Right cardiac atrium (tissue), 5 donors: ENCODE measurements at regions not wholly inside any gene's neighbourhood (a gene's known extent, or its start where the extent isn't known, plus 50 kb on each side); places are given as distances from the start of the nearest gene placed in this dataset.
A peak's percentile ranks its signal among the peaks of the same experiment; 100 is the strongest.

Experiments used
- ATAC-seq, 2 donors: fragments of 200-7000 bp; cut with Tn5 transposase; one replicate each; pipeline versions ENCODE4 v1.8.0 to v1.9.1; 2020; ENCODE audit warnings: moderate library complexity in 2 of 2, mild to moderate bottlenecking in 1 of 2
- DNase-seq, 3 donors: peaks; one replicate each; pipeline ENCODE4 v3.0.0-alpha.2; 2020
- H3K27ac ChIP-seq: one replicate; pipeline ENCODE4 v1.5.1; 2013; ENCODE audit warnings: mild to moderate bottlenecking, low read length, control low read depth, moderate library complexity
- H3K27me3 ChIP-seq: one replicate; pipeline ENCODE4 v1.6.1; 2013; ENCODE audit not compliant: control insufficient read depth, insufficient read depth
- H3K4me1 ChIP-seq: one replicate; pipeline ENCODE4 v1.6.1; 2013; ENCODE audit warnings: low read length; ENCODE audit not compliant: control insufficient read depth, insufficient read depth
- H3K4me3 ChIP-seq: one replicate; pipeline ENCODE4 v1.5.1; 2013; ENCODE audit warnings: low read length, control low read depth
- H3K9me3 ChIP-seq: one replicate; pipeline ENCODE4 v1.6.1; 2013; ENCODE audit warnings: low read length; ENCODE audit not compliant: control insufficient read depth
- WGBS: extraction: QIAGEN DNeasy Blood & Tissue Kit; methylation state at CpG from one replicate; pipeline ENCODE4 v1.1.7; 2013; 5-methylcytosine and 5-hydroxymethylcytosine counted together
- intact Hi-C, 4 donors: fragments of 100-400 bp; cut with DNase I; formaldehyde crosslinking; loops; one replicate each; pipeline versions ENCODE4 v1.11.0 to v1.14.0; 2022 to 2023
- donor health status: healthy with polysubstance abuse.
- donor health status: DM: no; HTN: yes; CAD: no.
- donor health status: DM: no; HTN: no; CAD: no.
- donor health status: DM: no; HTN: yes; CAD: no; lungs with severe emphysema.
- donor health status: DM: yes; HTN: yes; CAD: no.

- no peak for ATAC-seq
- 84% methylated on average over 21 of the region's 21 CpGs for WGBS
- Histone ChIP-seq H3K27ac (no peak overlapping the region), H3K27me3 (no peaks in the 10 kb centered on the region), H3K9me3 (no peaks in the 10 kb centered on the region), H3K4me3 (no peak overlapping the region), H3K4me1 (no peaks in the 10 kb centered on the region)
- intact Hi-C loops = no loop called here
- no peak for DNase-seq
Measured at GRCh38 chr1:5601516-5601915, 390.7 kb downstream of the NPHP4 start.

GRCh38 chr1:5599541-5599940, 392.7 kb downstream of the NPHP4 start:
- H3K9me3 ChIP-seq = no peaks in the 10 kb centered on the region
- no peak for DNase-seq
- ATAC-seq = no peak
- no peak overlapping the region for H3K4me3 ChIP-seq
- H3K27ac ChIP-seq = no peak overlapping the region
- no peaks in the 10 kb centered on the region for H3K4me1 ChIP-seq
- H3K27me3 ChIP-seq = no peaks in the 10 kb centered on the region
- intact Hi-C loops = no loop called here
- 66% methylated on average over 6 of the region's 6 CpGs for WGBS

- no peak overlapping the region for H3K27ac ChIP-seq
- no peak overlapping the region for H3K4me3 ChIP-seq
- 66% methylated on average over 10 of the region's 10 CpGs for WGBS
- DNase-seq = no peak
- H3K27me3 ChIP-seq = no peaks in the 10 kb centered on the region
- H3K4me1 ChIP-seq = no peaks in the 10 kb centered on the region
- intact Hi-C loops = no loop called here
- no peak for ATAC-seq
- H3K9me3 ChIP-seq = no peaks in the 10 kb centered on the region
Measured at GRCh38 chr1:5598824-5599395, 393.3 kb downstream of the NPHP4 start.

DNA sequence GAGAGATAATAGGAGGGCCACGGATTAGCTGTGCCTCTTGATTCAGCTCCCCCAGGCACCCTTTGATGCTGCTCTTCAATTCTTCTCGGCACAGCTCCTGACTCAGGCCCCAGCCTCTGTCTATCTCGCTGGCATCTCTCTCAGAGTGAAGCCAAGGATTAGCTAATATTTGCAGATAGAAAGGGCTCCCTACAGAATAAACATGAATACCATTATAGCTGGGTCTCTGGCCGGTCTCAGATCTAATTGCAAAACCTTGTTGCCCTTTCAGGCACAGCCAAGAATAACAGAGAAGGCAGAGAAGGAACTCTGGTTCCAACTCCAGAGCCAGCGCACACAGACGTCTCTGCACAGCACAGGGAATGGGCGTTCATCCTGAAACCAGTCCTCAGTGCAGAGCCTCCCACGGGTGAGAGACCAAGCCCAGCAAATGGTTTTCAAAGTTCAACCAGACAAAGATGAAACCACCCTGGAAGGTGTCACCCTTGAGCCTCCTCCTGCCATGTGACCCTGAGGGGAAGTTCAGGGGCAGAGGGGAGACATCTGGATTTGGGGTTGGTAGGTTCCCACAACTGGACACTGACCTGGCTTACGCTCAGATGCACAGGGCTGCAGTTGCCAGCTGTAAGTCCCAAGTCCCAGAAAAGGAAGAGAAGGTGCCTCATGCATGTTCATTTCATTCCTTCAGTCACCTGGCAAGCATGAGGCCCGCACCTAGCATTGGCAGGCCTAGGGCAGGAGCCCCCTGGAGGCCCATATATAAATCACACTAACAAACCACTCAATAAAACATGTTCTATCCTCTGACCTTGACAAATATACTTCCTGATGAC, 394.0 kb downstream of the NPHP4 start:
- DNase-seq = peak in 1 of 3 donors; percentile 75
- H3K27ac ChIP-seq = no peak overlapping the region

GRCh38 chr1:5597171-5597850, 394.9 kb downstream of the NPHP4 start:
- no peak overlapping the region for H3K27ac ChIP-seq
- no peak overlapping the region for H3K4me3 ChIP-seq
- 64% methylated on average over 13 of the region's 13 CpGs for WGBS
- intact Hi-C loops = no loop called here
- no peaks in the 10 kb centered on the region for H3K4me1 ChIP-seq
- ATAC-seq (no peak), DNase-seq (no peak)
- H3K27me3 ChIP-seq = no peaks in the 10 kb centered on the region
- H3K9me3 ChIP-seq = no peaks in the 10 kb centered on the region

More for the DNA sequence above, 394.0 kb downstream of the NPHP4 start:
- 40% methylated on average over 10 of the region's 10 CpGs for WGBS
- Histone ChIP-seq H3K4me3 (no peak overlapping the region), H3K27me3 (no peaks in the 10 kb centered on the region), H3K4me1 (no peaks in the 10 kb centered on the region), H3K9me3 (no peaks in the 10 kb centered on the region)
- intact Hi-C loops = no loop called here
- peak; percentile 70 to 94 for ATAC-seq

- Histone ChIP-seq H3K4me3 (no peak overlapping the region), H3K27me3 (no peaks in the 10 kb centered on the region), H3K27ac (no peak overlapping the region), H3K4me1 (no peaks in the 10 kb centered on the region), H3K9me3 (no peaks in the 10 kb centered on the region)
- intact Hi-C loops = no loop called here
- DNase-seq (no peak), ATAC-seq (no peak)
- WGBS = 75% methylated on average over 8 of the region's 8 CpGs
Measured at GRCh38 chr1:5596651-5597050, 395.6 kb downstream of the NPHP4 start.

- no peak overlapping the region for H3K4me3 ChIP-seq
- DNase-seq (no peak), ATAC-seq (no peak)
- H3K27me3 ChIP-seq = no peaks in the 10 kb centered on the region
- H3K27ac ChIP-seq = no peak overlapping the region
- intact Hi-C loops = no loop called here
- H3K4me1 ChIP-seq = no peaks in the 10 kb centered on the region
- H3K9me3 ChIP-seq = no peaks in the 10 kb centered on the region
- 80% methylated on average over 17 of the region's 17 CpGs for WGBS
Measured at GRCh38 chr1:5595531-5596170, 396.6 kb downstream of the NPHP4 start.

DNA sequence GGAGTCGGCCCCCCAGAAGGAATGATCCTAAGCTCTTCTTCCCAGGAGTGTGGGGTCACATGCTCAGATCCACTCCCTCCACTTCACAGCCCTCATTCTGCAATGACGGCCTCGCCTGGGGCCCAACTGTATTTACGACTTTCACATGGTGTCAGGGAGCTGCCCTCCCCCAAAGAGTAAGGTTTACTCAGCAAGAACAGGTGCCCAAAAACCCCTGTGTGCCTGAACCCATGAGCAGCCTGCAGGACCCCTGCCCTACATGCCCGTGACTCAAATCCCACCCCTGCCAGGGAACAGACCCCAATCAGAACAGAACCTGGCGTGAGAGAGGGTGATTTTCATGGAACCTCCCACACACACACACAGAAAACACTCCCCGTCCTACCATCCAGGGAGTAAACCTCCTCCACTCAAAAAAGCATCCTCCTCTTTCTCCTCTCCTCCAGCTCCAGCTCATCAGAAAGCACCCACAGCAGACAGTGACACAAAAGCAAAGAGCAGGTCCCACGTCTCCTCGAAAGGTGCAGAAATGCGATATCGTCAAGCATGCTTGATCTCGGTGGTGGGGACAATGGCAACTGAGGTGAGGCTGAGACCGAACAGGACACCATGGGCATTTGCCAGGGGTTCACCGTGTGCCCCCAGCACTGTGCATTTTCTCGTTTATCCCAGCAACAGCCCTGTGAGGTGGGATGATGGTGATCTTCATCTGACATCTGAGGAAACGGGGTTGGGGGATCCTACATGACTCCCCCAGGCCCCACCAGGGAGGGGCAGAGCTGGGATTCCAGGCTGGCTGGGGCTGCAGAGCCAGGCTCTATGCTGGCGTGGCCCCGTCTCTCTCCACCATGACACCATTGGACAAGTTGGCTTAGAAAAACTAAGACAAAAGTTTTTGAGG, 397.9 kb downstream of the NPHP4 start:
- no peak for DNase-seq
- 71% methylated on average over 18 of the region's 18 CpGs for WGBS
- Histone ChIP-seq H3K4me1 (no peaks in the 10 kb centered on the region), H3K27me3 (no peaks in the 10 kb centered on the region), H3K4me3 (no peak overlapping the region), H3K9me3 (no peaks in the 10 kb centered on the region), H3K27ac (no peak overlapping the region)
- ATAC-seq = no peak
- intact Hi-C loops = no loop called here

- H3K27ac ChIP-seq = no peak overlapping the region
- DNase-seq (no peak), ATAC-seq (no peak)
- H3K4me1 ChIP-seq = no peaks in the 10 kb centered on the region
- 93% methylated on average over 1 of the region's 1 CpG for WGBS
- no peaks in the 10 kb centered on the region for H3K27me3 ChIP-seq
- H3K4me3 ChIP-seq = no peak overlapping the region
- no peaks in the 10 kb centered on the region for H3K9me3 ChIP-seq
- intact Hi-C loops = no loop called here
Measured at GRCh38 chr1:5590717-5591116, 401.5 kb downstream of the NPHP4 start.

- H3K27me3 ChIP-seq = no peaks in the 10 kb centered on the region
- no peak overlapping the region for H3K27ac ChIP-seq
- ATAC-seq (no peak), DNase-seq (no peak)
- WGBS = 71% methylated on average over 4 of the region's 4 CpGs
- intact Hi-C loops = no loop called here
- H3K4me3 ChIP-seq = no peak overlapping the region
- H3K4me1 ChIP-seq = no peaks in the 10 kb centered on the region
- H3K9me3 ChIP-seq = no peaks in the 10 kb centered on the region
Measured at GRCh38 chr1:5586629-5587028, 405.6 kb downstream of the NPHP4 start.
